GM13977 (cell line): ENCODE measurements at regions not wholly inside any gene's neighbourhood (a gene's known extent, or its start where the extent isn't known, plus 50 kb on each side); places are given as distances from the start of the nearest gene placed in this dataset.

Source experiments
- DNase-seq: peaks from one replicate; pipeline ENCODE4 v3.0.0; 2012; ENCODE audit warnings: low spot score
- CTCF ChIP-seq: IDR thresholded peaks from 2 replicates; pipeline ENCODE4 v1.5.1; 2012; ENCODE audit warnings: mild to moderate bottlenecking, control low read depth; ENCODE audit not compliant: insufficient read depth; ENCODE audit errors: extremely low read depth, missing control alignments
- in situ Hi-C: fragments of 300-500 bp; cut with MboI; formaldehyde crosslinking; loops from one replicate; pipeline ENCODE4 v1.12.0; 2022; ENCODE audit warnings: low sequenced_read_pairs, low pct_unique_long_range_greater_than_20kb, mixed read lengths, inconsistent platforms; ENCODE audit not compliant: unreplicated experiment

DNA sequence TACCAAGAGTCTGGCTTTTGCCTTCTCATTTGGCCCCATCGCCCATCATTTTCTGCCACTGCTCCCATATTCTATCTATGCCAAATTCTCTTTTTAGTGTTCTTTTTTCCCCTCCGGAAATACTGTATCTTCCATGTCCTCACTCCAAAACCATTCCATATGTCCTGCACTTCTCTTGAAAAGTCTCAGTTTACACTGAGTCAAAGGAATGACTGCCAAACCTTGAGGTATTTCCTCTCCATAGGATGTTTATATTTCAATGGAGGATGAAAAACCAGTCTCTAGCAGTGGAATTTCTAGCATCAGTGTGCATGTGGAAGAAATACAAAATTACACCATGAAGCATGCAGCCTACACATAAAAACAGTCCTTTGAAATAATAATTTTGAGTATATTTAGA lies 121.4 kb upstream of the PHYHIPL start:
- TF ChIP-seq CTCF: no peak
- no peak for DNase-seq
- in situ Hi-C loops: no loop called here

DNA sequence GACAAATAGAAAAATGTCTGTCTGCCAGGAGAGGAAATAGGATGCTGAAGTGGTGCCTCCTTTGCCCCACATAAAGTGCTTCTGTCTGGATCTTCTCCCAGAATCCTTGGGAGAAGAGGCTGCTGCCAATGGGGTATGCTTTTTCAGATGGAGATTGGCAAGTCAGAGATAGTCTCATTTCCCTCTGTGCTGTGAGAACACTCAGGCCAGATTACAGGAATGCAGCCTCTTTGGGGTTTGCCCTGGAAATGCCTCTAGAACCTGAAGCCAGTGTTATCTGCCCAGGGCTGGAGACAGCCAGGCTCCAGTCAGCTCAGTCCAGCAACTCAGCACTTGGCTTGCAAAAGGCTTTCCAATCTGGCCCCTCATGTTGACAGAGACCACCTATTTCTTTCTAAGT lies 119.1 kb upstream of the PHYHIPL start:
- no peak for DNase-seq
- in situ Hi-C loops: no loop called here
- TF ChIP-seq CTCF: no peak

DNA sequence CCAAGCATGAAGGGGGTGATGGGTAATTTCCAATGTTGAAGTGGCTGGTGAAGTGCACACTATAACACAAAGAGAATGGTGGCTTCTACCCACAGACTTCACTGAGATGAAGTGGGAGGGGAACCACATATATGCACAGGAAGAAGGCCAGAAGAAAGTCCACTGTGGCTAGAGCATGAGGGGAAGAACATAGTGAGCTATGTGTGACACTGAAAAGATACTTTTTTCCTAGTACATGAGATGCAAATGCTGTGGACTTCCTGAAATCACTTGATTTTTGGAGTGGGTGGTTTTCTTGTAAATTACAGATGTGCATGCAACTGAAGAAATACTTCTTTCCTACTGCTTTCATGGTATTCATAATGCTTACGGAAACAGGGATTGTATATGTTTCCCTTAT lies 115.6 kb upstream of the PHYHIPL start:
- no peak for TF ChIP-seq CTCF
- in situ Hi-C loops: no loop called here
- no peak for DNase-seq

DNA sequence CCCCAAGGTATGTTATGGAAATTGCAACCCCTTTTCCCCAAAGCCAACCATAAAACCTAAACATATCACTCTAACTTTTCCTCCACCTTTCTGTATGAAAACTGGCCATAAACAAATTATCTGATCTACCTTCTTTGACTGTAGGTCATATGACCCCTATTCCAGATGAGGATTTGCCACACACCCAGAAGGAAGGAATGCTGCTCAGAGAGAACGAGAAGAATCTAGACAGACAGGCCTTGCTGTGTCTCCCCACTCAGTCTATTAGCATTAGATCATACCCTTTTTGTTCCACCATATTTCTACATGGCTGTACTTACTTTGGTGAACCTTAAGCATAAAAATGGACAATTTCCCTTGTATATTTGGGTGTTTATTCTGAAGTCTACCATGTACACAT lies 113.0 kb upstream of the PHYHIPL start:
- DNase-seq: no peak
- in situ Hi-C loops: no loop called here
- no peak for TF ChIP-seq CTCF

GRCh38 chr10:59064080-59064692 lies 112.3 kb upstream of the PHYHIPL start:
- in situ Hi-C loops: no loop called here
- no peak for DNase-seq
- TF ChIP-seq CTCF: no peak

DNA sequence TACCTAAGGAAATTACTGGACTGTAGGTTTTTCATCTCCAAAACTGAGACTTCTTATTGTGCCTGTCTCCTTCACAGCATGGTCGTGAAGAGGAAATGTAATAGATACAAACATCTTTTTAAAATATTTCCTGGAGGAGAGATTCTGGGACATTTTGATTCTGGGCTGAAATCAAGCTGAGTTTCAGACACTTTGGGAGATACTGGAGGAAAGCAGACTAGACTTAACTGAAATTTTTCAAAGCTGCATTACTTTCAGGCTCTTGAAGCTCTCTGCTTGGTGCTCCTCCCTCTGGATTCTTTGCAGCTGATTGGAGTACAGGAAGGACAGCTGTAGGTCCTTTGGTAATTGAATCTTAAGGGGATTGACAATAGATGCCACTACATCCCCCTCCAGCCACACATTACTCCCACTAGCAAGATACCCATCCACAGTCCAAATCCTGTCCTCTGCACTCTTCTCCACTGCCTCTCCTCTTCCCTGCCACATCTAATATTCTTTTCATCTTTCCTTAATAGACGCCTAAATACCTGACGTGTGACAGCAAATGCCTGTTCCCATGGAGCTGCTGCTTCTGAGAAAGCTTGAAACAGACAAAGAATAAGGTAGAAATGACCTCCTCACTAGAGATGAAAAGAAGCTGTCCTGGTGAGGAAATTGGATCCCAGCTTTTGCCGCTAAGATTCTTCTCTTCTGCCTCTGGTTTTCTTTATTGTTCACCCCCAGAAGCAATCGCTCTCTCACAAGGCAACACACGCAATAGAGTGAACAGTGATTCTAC lies 111.5 kb upstream of the PHYHIPL start:
- TF ChIP-seq CTCF: no peak

More for the DNA sequence above, 111.5 kb upstream of the PHYHIPL start:
- in situ Hi-C loops: no loop called here
- DNase-seq: no peak
